Neural cell (in vitro differentiated cells): ENCODE measurements at regions not wholly inside any gene's neighbourhood (a gene's known extent, or its start where the extent isn't known, plus 50 kb on each side); places are given as distances from the start of the nearest gene placed in this dataset.

Experiments used
- H2AFZ ChIP-seq: fragments of 200-600, 300-800 bp; sonication (generic), shearing (Covaris generic); 2 replicates; pipeline ENCODE4 v1.6.0; 2014; ENCODE audit warnings: low read depth, mild to moderate bottlenecking, antibody characterized with exemption, low read length, moderate library complexity
- H3F3A ChIP-seq: fragments of 200-600 bp; shearing (Covaris generic); 2 replicates; pipeline ENCODE4 v1.6.1; 2016; ENCODE audit warnings: mild to moderate bottlenecking, moderate library complexity, mixed read lengths, antibody characterized with exemption, low read length; ENCODE audit not compliant: insufficient read depth, poor library complexity, severe bottlenecking
- H3K27ac ChIP-seq: fragments of 200-600, 300-800 bp; sonication (generic), shearing (Covaris generic); 2 replicates; pipeline ENCODE4 v1.5.1; 2014; ENCODE audit warnings: mild to moderate bottlenecking, low read length, moderate library complexity
- H3K27me3 ChIP-seq: fragments of 300-800, 200-600 bp; sonication (generic), shearing (Covaris generic); 2 replicates; pipeline ENCODE4 v1.6.0; 2014; ENCODE audit warnings: mild to moderate bottlenecking, low read depth, low read length, moderate library complexity; ENCODE audit not compliant: insufficient read depth
- H3K36me3 ChIP-seq: fragments of 300-800, 200-600 bp; sonication (generic), shearing (Covaris generic); 2 replicates; pipeline ENCODE4 v1.5.1; 2014; ENCODE audit warnings: mild to moderate bottlenecking, antibody characterized with exemption, low read length, moderate library complexity; ENCODE audit not compliant: insufficient read depth
- H3K4me2 ChIP-seq: fragments of 300-800, 200-600 bp; sonication (generic), shearing (Covaris generic); 2 replicates; pipeline ENCODE4 v1.6.0; 2014; ENCODE audit warnings: mild to moderate bottlenecking, low read length
- H3K4me3 ChIP-seq: fragments of 300-800, 200-600 bp; sonication (generic), shearing (Covaris generic); 2 replicates; pipeline ENCODE4 v1.5.1; 2014; ENCODE audit warnings: mild to moderate bottlenecking, low read length, moderate library complexity
- H3K79me2 ChIP-seq: fragments of 200-600 bp; shearing (Covaris generic); replicated peaks from 2 replicates; pipeline ENCODE4 v1.6.0; 2014; ENCODE audit warnings: mild to moderate bottlenecking, low read length, moderate library complexity; ENCODE audit not compliant: insufficient read depth
- H3K9ac ChIP-seq: fragments of 300-800, 200-600 bp; sonication (generic), shearing (Covaris generic); 2 replicates; pipeline ENCODE4 v1.6.1; 2016; ENCODE audit warnings: mild to moderate bottlenecking, low read length, mixed read lengths
- H3K9me2 ChIP-seq: fragments of 200-600 bp; shearing (Covaris generic); 2 replicates; pipeline ENCODE4 v1.6.1; 2016; ENCODE audit warnings: mild to moderate bottlenecking, low read length, mixed read lengths; ENCODE audit not compliant: insufficient read depth
- H3K9me3 ChIP-seq: fragments of 200-600, 300-800 bp; sonication (generic), shearing (Covaris generic); 2 replicates; pipeline ENCODE4 v1.6.1; 2016; ENCODE audit warnings: mild to moderate bottlenecking, mixed run types, low read length, moderate library complexity, mixed read lengths
- H4K20me1 ChIP-seq: fragments of 200-600 bp; shearing (Covaris generic); 2 replicates; pipeline ENCODE4 v1.6.1; 2016; ENCODE audit warnings: mild to moderate bottlenecking, mixed run types; ENCODE audit not compliant: insufficient read depth
- CTCF ChIP-seq: fragments of 450-650 bp; IDR thresholded peaks from 2 replicates; pipeline ENCODE4 v1.5.1; 2014; ENCODE audit warnings: antibody characterized with exemption, mild to moderate bottlenecking, moderate library complexity; ENCODE audit not compliant: poor library complexity, severe bottlenecking
- EP300 ChIP-seq: fragments of 450-650 bp; conservative IDR thresholded peaks from 2 replicates; pipeline ENCODE4 v1.6.1; 2014; ENCODE audit warnings: antibody characterized with exemption, mild to moderate bottlenecking, moderate library complexity; ENCODE audit not compliant: poor library complexity, severe bottlenecking
- EZH2 ChIP-seq: fragments of 200-600, 300-800 bp; shearing (Covaris generic), sonication (generic); IDR thresholded peaks from 2 replicates; pipeline ENCODE4 v1.6.1; 2014; ENCODE audit warnings: antibody characterized with exemption, low read length, borderline replicate concordance, mild to moderate bottlenecking; ENCODE audit not compliant: insufficient read depth, poor library complexity, severe bottlenecking
- MXI1 ChIP-seq: fragments of 450-650 bp; conservative IDR thresholded peaks from 2 replicates; pipeline ENCODE4 v1.6.1; 2014; ENCODE audit warnings: antibody characterized with exemption, mild to moderate bottlenecking; ENCODE audit not compliant: poor library complexity, severe bottlenecking
- POLR2AphosphoS5 ChIP-seq: IDR thresholded peaks from 2 replicates; pipeline ENCODE4 v1.6.1; 2012
- RAD21 ChIP-seq: fragments of 450-650 bp; conservative IDR thresholded peaks from 2 replicates; pipeline ENCODE4 v1.6.1; 2014; ENCODE audit warnings: antibody characterized with exemption, mild to moderate bottlenecking, moderate library complexity
- REST ChIP-seq: IDR thresholded peaks from 2 replicates; pipeline ENCODE4 v1.6.1; 2012; ENCODE audit warnings: borderline replicate concordance
- SMC3 ChIP-seq: fragments of 450-650 bp; conservative IDR thresholded peaks from 2 replicates; pipeline ENCODE4 v1.6.1; 2014; ENCODE audit warnings: antibody characterized with exemption, mild to moderate bottlenecking, moderate library complexity; ENCODE audit not compliant: poor library complexity
- TAF1 ChIP-seq: IDR thresholded peaks from 2 replicates; pipeline ENCODE4 v1.6.1; 2012; ENCODE audit warnings: low read depth

- H3F3A ChIP-seq = no peaks in the 10 kb centered on the region
- H3K4me3 ChIP-seq = peak overlapping the region; percentile 28
- no peak overlapping the region for H3K9ac ChIP-seq
- H3K9me2 ChIP-seq = no peaks in the 10 kb centered on the region
- peak; percentile 63 for TF ChIP-seq REST
- no peak for TF ChIP-seq CTCF
- TF ChIP-seq POLR2AphosphoS5 = peak; percentile 43
- peak; percentile 67 for TF ChIP-seq EP300
- no peak for TF ChIP-seq TAF1
- no peak overlapping the region for H2AFZ ChIP-seq
- no peaks in the 10 kb centered on the region for H3K79me2 ChIP-seq
- H3K9me3 ChIP-seq = no peaks in the 10 kb centered on the region
- peak overlapping the region; percentile 26 for H3K27ac ChIP-seq
- no peaks in the 10 kb centered on the region for H3K36me3 ChIP-seq
- H3K27me3 ChIP-seq = no peaks in the 10 kb centered on the region
- no peaks in the 10 kb centered on the region for H4K20me1 ChIP-seq
- peak overlapping the region; percentile 30 for H3K4me2 ChIP-seq
Observed at GRCh38 chr13:109971456-109972090, 185.2 kb upstream of the IRS2 start.

DNA sequence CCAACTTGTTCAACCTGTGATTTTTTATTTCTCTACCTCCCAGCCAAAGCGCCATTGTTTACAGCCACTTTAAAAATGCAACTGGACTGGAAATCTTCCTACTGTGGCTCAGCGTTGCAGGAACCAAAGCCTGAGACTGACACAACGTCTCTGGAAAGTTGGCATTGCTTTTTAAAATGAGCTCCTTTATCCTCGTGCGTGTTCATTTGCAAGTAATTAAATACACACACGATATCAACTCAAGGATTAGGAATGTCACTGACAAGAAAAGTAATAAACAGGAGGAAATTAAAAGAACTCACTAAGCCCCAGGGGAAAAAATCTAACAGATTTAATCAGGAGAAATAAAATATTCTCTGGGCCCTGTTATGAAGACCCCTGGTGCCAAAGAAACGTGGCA, 184.6 kb upstream of the IRS2 start:
- H3K4me2 ChIP-seq = peak overlapping the region; percentile 30
- no peaks in the 10 kb centered on the region for H3K27me3 ChIP-seq
- no peaks in the 10 kb centered on the region for H3K9me3 ChIP-seq
- no peaks in the 10 kb centered on the region for H3K36me3 ChIP-seq
- no peaks in the 10 kb centered on the region for H4K20me1 ChIP-seq
- no peak for TF ChIP-seq MXI1
- no peak for TF ChIP-seq REST
- TF ChIP-seq SMC3 = no peak
- TF ChIP-seq EP300 = no peak
- TF ChIP-seq TAF1 = no peak
- no peak for TF ChIP-seq EZH2
- TF ChIP-seq CTCF = no peak
- TF ChIP-seq RAD21 = no peak
- TF ChIP-seq POLR2AphosphoS5 = no peak
- no peaks in the 10 kb centered on the region for H3K79me2 ChIP-seq
- H3F3A ChIP-seq = no peaks in the 10 kb centered on the region
- H3K9ac ChIP-seq = no peak overlapping the region
- no peaks in the 10 kb centered on the region for H3K9me2 ChIP-seq
- peak overlapping the region; percentile 26 for H3K27ac ChIP-seq
- no peak overlapping the region for H2AFZ ChIP-seq
- H3K4me3 ChIP-seq = peak overlapping the region; percentile 28
